HEK293 (cell line): ENCODE measurements at regions not wholly inside any gene's neighbourhood (a gene's known extent, or its start where the extent isn't known, plus 50 kb on each side); places are given as distances from the start of the nearest gene placed in this dataset.

Experiments used
- CTCF ChIA-PET: fragments of 350-600 bp; formaldehyde crosslinking; extraction: SDS; loops from one replicate; lab custom pipeline; 2021; ENCODE audit warnings: antibody characterized with exemption; lab: Yijun Ruan, JAX
- POLR2A ChIA-PET: fragments of 300-600 bp; formaldehyde crosslinking; extraction: SDS; loops from one replicate; lab custom pipeline; 2020; ENCODE audit warnings: antibody characterized with exemption, inconsistent platforms; lab: Yijun Ruan, JAX
- H3K27ac ChIP-seq: fragments of 200-500 bp; sonication (Bioruptor generic); 2 replicates; pipeline ENCODE4 v1.5.1; 2014; ENCODE audit warnings: low read depth, low read length, control low read depth, inconsistent platforms; ENCODE audit errors: extremely low read depth
- H3K36me3 ChIP-seq, 2 experiments: fragments of 200-500 bp in 1 of 2; sonication (Bioruptor generic) in 1 of 2; 1 replicate in 1 of 2; 2 replicates in 1 of 2; pipeline ENCODE4 v1.5.1; 2014 to 2017; ENCODE audit warnings: inconsistent platforms in 2 of 2, low read length in 2 of 2; ENCODE audit not compliant: control insufficient read depth in 2 of 2, insufficient read depth in 1 of 2
- H3K4me1 ChIP-seq: fragments of 200-500 bp; sonication (Bioruptor generic); 2 replicates; pipeline ENCODE4 v1.5.1; 2014; ENCODE audit warnings: mild to moderate bottlenecking, low read length, inconsistent platforms; ENCODE audit not compliant: control insufficient read depth, insufficient read depth
- H3K4me3 ChIP-seq: 2 replicates; pipeline ENCODE4 v1.5.1; 2011; ENCODE audit warnings: low read depth, mild to moderate bottlenecking, control low read depth, low read length, moderate library complexity
- H3K9me3 ChIP-seq: fragments of 200-500 bp; sonication (Bioruptor generic); 2 replicates; pipeline ENCODE4 v1.5.1; 2014; ENCODE audit warnings: low read depth, low read length, inconsistent platforms; ENCODE audit not compliant: control insufficient read depth, insufficient read depth
- HOXC10 ChIP-seq: sonication (generic); formaldehyde crosslinking; IDR thresholded peaks from 2 replicates; pipeline ENCODE4 v1.8.1; 2023; ENCODE audit warnings: mild to moderate bottlenecking, missing genetic modification reagents
- MYNN ChIP-seq: fragments of 450-650 bp; formaldehyde crosslinking; IDR thresholded peaks from 2 replicates; pipeline ENCODE4 v1.5.1; 2016; ENCODE audit warnings: missing biosample characterization, missing genetic modification characterization, borderline replicate concordance
- OSR2 ChIP-seq: fragments of 450-650 bp; formaldehyde crosslinking; IDR thresholded peaks from 2 replicates; pipeline ENCODE4 v1.5.1; 2016; ENCODE audit warnings: missing biosample characterization, missing genetic modification characterization
- PATZ1 ChIP-seq: fragments of 450-650 bp; formaldehyde crosslinking; IDR thresholded peaks from 2 replicates; pipeline ENCODE4 v1.5.1; 2016; ENCODE audit warnings: missing biosample characterization, missing genetic modification characterization
- TSHZ1 ChIP-seq: fragments of 450-650 bp; formaldehyde crosslinking; IDR thresholded peaks from 2 replicates; pipeline ENCODE4 v1.5.1; 2016; ENCODE audit warnings: missing biosample characterization, missing genetic modification characterization, borderline replicate concordance
- WT1 ChIP-seq: fragments of 450-650 bp; formaldehyde crosslinking; IDR thresholded peaks from 2 replicates; pipeline ENCODE4 v1.5.1; 2016; ENCODE audit warnings: missing biosample characterization, missing genetic modification characterization
- ZBTB48 ChIP-seq: fragments of 450-650 bp; formaldehyde crosslinking; IDR thresholded peaks from 2 replicates; pipeline ENCODE4 v1.5.1; 2016; ENCODE audit warnings: missing biosample characterization, missing genetic modification characterization
- ZEB2 ChIP-seq: fragments of 450-650 bp; formaldehyde crosslinking; IDR thresholded peaks from 2 replicates; pipeline ENCODE4 v1.5.1; 2016; ENCODE audit warnings: missing biosample characterization, missing genetic modification characterization
- ZNF10 ChIP-seq: fragments of 450-650 bp; formaldehyde crosslinking; IDR thresholded peaks from 2 replicates; pipeline ENCODE4 v1.5.1; 2017; ENCODE audit warnings: missing biosample characterization, missing genetic modification characterization
- ZNF404 ChIP-seq: fragments of 450-650 bp; formaldehyde crosslinking; IDR thresholded peaks from 2 replicates; pipeline ENCODE4 v1.5.1; 2017; ENCODE audit warnings: missing biosample characterization, missing genetic modification characterization
- ZNF416 ChIP-seq: fragments of 450-650 bp; formaldehyde crosslinking; IDR thresholded peaks from 2 replicates; pipeline ENCODE4 v1.5.1; 2016; ENCODE audit warnings: missing biosample characterization, missing genetic modification characterization
- ZNF555 ChIP-seq: fragments of 450-650 bp; formaldehyde crosslinking; conservative IDR thresholded peaks from 2 replicates; pipeline ENCODE4 v1.5.1; 2017; ENCODE audit warnings: missing biosample characterization, mild to moderate bottlenecking, missing genetic modification characterization, inconsistent platforms
- ZNF600 ChIP-seq: fragments of 450-650 bp; formaldehyde crosslinking; IDR thresholded peaks from 2 replicates; pipeline ENCODE4 v1.5.1; 2016; ENCODE audit warnings: missing biosample characterization, missing genetic modification characterization
- ZNF660 ChIP-seq: fragments of 450-650 bp; IDR thresholded peaks from 2 replicates; pipeline ENCODE4 v1.5.1; 2018; ENCODE audit warnings: missing biosample characterization, mild to moderate bottlenecking, missing genetic modification characterization
- ZNF792 ChIP-seq: fragments of 450-650 bp; formaldehyde crosslinking; IDR thresholded peaks from 2 replicates; pipeline ENCODE4 v1.5.1; 2016; ENCODE audit warnings: missing biosample characterization, missing genetic modification characterization
- ZNF843 ChIP-seq: fragments of 450-650 bp; formaldehyde crosslinking; IDR thresholded peaks from 2 replicates; pipeline ENCODE4 v1.5.1; 2016; ENCODE audit warnings: missing biosample characterization, missing genetic modification characterization
- TF ChIP-seq, protein P1 (sequence below): fragments of 450-650 bp; formaldehyde crosslinking; IDR thresholded peaks from 2 replicates; pipeline ENCODE4 v1.5.1; 2017; ENCODE audit warnings: missing biosample characterization, missing genetic modification characterization

DNA sequence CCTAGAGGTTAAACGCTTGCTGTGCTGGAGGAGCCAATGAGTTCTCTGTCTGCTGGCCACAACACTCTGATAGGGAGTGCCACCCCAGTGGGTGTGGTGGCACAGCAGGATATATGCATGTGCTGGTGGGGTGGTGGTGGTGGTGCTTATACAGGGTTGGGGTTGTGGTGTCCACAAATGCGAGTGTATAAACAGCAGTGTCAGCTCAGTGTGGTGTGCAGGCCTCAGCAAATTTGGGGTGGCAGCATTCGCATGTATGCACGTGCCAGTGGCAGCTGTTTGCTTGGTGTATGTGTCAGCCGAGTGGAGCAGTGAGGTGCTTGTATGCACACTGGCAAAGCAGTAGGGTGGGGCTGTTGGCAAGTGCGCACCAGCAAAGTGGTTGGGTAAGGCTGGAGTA is 157.4 kb downstream of the FAM47A start (continued):
- TF ChIP-seq ZNF843 (tag by site-specific recombination), result no peak
- no peak for TF ChIP-seq ZNF600
- TF ChIP-seq ZNF404 (tag by site-specific recombination), result no peak
- TF ChIP-seq, protein P1, sequence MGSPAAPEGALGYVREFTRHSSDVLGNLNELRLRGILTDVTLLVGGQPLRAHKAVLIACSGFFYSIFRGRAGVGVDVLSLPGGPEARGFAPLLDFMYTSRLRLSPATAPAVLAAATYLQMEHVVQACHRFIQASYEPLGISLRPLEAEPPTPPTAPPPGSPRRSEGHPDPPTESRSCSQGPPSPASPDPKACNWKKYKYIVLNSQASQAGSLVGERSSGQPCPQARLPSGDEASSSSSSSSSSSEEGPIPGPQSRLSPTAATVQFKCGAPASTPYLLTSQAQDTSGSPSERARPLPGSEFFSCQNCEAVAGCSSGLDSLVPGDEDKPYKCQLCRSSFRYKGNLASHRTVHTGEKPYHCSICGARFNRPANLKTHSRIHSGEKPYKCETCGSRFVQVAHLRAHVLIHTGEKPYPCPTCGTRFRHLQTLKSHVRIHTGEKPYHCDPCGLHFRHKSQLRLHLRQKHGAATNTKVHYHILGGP (tag by site-specific recombination), result no peak
- no peak for TF ChIP-seq ZNF10 (tag by site-specific recombination)

- ChIA-PET CTCF (no interaction called here), POLR2A (no interaction called here)
- TF ChIP-seq ZNF792 (no peak), ZBTB48 (tag by site-specific recombination) (no peak), ZNF660 (tag by site-specific recombination) (no peak), WT1 (tag by site-specific recombination) (no peak), TSHZ1 (no peak), PATZ1 (tag by site-specific recombination) (no peak)
- Histone ChIP-seq H3K4me3 (no peak overlapping the region), H3K27ac (no peak overlapping the region), H3K4me1 (no peaks in the 10 kb centered on the region), H3K36me3 (no peaks in the 10 kb centered on the region), H3K9me3 (no peaks in the 10 kb centered on the region)
Observed at GRCh38 chrX:33970028-33970967, 161.8 kb downstream of the FAM47A start.

GRCh38 chrX:33969105-33969504 is 163.0 kb downstream of the FAM47A start:
- Histone ChIP-seq H3K36me3 (no peaks in the 10 kb centered on the region), H3K27ac (no peak overlapping the region), H3K4me3 (no peak overlapping the region), H3K9me3 (no peaks in the 10 kb centered on the region), H3K4me1 (no peaks in the 10 kb centered on the region)
- TF ChIP-seq OSR2 (tag by site-specific recombination) (no peak), ZNF416 (tag by site-specific recombination) (no peak), ZNF555 (tag by site-specific recombination) (no peak), HOXC10 (CRISPR knock-in tag) (no peak), MYNN (tag by site-specific recombination) (no peak), ZEB2 (no peak)
- ChIA-PET POLR2A (no interaction called here), CTCF (no interaction called here)
